HepG2 (cell line): ENCODE measurements at regions not wholly inside any gene's neighbourhood (a gene's known extent, or its start where the extent isn't known, plus 50 kb on each side); places are given as distances from the start of the nearest gene placed in this dataset.

ENCODE experiments used
- HNRNPK ChIP-seq: fragments of 200-400 bp; formaldehyde crosslinking; IDR thresholded peaks from 2 replicates; pipeline ENCODE4 v1.6.1; 2018; ENCODE audit warnings: low read length, low read depth, moderate library complexity, mild to moderate bottlenecking; ENCODE audit not compliant: poor library complexity, severe bottlenecking
- TF ChIP-seq, protein P1 (sequence below): sonication (generic); formaldehyde crosslinking; IDR thresholded peaks from 2 replicates; pipeline ENCODE4 v1.5.1; 2020; ENCODE audit warnings: mild to moderate bottlenecking, missing genetic modification reagents, moderate library complexity

DNA sequence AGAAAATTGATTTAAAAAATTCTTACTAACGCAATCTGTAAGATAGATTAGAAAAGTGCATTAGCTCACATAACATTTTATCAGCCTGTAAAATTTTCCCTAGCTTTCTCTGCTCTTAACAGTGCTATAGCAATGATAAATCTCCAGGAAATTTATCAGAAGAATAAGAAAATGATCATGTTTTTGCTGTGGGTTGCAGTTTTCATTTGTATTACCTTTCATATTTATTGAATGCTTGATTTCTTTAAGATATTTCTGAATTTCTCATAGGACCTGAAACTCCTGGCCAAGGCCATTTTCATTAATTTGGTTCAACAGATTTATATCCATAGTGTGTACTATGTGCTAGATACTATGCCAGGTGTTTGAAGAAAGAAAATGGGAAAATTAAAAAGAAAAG is 130.3 kb upstream of the STARD13 start:
- TF ChIP-seq, protein P1, sequence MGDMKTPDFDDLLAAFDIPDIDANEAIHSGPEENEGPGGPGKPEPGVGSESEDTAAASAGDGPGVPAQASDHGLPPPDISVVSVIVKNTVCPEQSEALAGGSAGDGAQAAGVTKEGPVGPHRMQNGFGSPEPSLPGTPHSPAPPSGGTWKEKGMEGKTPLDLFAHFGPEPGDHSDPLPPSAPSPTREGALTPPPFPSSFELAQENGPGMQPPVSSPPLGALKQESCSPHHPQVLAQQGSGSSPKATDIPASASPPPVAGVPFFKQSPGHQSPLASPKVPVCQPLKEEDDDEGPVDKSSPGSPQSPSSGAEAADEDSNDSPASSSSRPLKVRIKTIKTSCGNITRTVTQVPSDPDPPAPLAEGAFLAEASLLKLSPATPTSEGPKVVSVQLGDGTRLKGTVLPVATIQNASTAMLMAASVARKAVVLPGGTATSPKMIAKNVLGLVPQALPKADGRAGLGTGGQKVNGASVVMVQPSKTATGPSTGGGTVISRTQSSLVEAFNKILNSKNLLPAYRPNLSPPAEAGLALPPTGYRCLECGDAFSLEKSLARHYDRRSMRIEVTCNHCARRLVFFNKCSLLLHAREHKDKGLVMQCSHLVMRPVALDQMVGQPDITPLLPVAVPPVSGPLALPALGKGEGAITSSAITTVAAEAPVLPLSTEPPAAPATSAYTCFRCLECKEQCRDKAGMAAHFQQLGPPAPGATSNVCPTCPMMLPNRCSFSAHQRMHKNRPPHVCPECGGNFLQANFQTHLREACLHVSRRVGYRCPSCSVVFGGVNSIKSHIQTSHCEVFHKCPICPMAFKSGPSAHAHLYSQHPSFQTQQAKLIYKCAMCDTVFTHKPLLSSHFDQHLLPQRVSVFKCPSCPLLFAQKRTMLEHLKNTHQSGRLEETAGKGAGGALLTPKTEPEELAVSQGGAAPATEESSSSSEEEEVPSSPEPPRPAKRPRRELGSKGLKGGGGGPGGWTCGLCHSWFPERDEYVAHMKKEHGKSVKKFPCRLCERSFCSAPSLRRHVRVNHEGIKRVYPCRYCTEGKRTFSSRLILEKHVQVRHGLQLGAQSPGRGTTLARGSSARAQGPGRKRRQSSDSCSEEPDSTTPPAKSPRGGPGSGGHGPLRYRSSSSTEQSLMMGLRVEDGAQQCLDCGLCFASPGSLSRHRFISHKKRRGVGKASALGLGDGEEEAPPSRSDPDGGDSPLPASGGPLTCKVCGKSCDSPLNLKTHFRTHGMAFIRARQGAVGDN (CRISPR knock-in tag) = no peak
- no peak for TF ChIP-seq HNRNPK
